Endothelial cell of umbilical vein (primary cell): ENCODE measurements at regions not wholly inside any gene's neighbourhood (a gene's known extent, or its start where the extent isn't known, plus 50 kb on each side); places are given as distances from the start of the nearest gene placed in this dataset.

Source experiments
- BruUV-seq: library from RNA; stranded (reverse); fragments of 400-500 nt; replicated peaks from 2 replicates; lab custom pipeline; 2021; lab: Mats Ljungman, UMichigan
- CTCF ChIA-PET: fragments of 300-600, 350-600 bp; sonication (Branson Sonifier 250); formaldehyde crosslinking; loops from one replicate; lab custom pipeline; 2021; ENCODE audit warnings: antibody characterized with exemption, inconsistent platforms; lab: Charles Lee
- POLR2A ChIA-PET: fragments of 300-600, 350-600 bp; sonication (Branson Sonifier 250); formaldehyde crosslinking; loops from one replicate; lab custom pipeline; 2021; ENCODE audit warnings: antibody characterized with exemption, inconsistent platforms; lab: Charles Lee
- DNase-seq: peaks from one replicate; pipeline ENCODE4 v3.0.0-alpha.2; 2011; ENCODE audit warnings: low read depth, low spot score
- FAIRE-seq: peaks from 2 replicates; lab custom pipeline; 2011; peaks lifted over from hg19 to GRCh38; lab: Jason Lieb, UNC
- H2AFZ ChIP-seq: 2 replicates; pipeline ENCODE4 v1.6.0; 2012; ENCODE audit warnings: low read depth, low read length, control low read depth, inconsistent platforms
- H3K27ac ChIP-seq: 2 replicates; pipeline ENCODE4 v1.5.1; 2011; ENCODE audit warnings: low read depth, mild to moderate bottlenecking, control low read depth, low read length, moderate library complexity; ENCODE audit not compliant: insufficient read depth
- H3K27me3 ChIP-seq, 2 experiments: 2 replicates each; pipeline versions ENCODE4 v1.6.0 to v1.6.1; 2011; ENCODE audit warnings: low read length in 2 of 2, mixed read lengths in 1 of 2; ENCODE audit not compliant: control insufficient read depth in 2 of 2, insufficient read depth in 2 of 2
- H3K36me3 ChIP-seq, 2 experiments: 2 replicates in 1 of 2; 3 replicates in 1 of 2; pipeline ENCODE4 v1.5.1; 2011; ENCODE audit warnings: low read length in 2 of 2, mild to moderate bottlenecking in 1 of 2, moderate library complexity in 1 of 2; ENCODE audit not compliant: control insufficient read depth in 2 of 2, insufficient read depth in 2 of 2; ENCODE audit errors: extremely low read depth in 1 of 2
- H3K4me1 ChIP-seq: 3 replicates; pipeline ENCODE4 v1.5.1; 2011; ENCODE audit warnings: mild to moderate bottlenecking, low read length; ENCODE audit not compliant: control insufficient read depth, insufficient read depth; ENCODE audit errors: extremely low read depth
- H3K4me2 ChIP-seq: 2 replicates; pipeline ENCODE4 v1.6.1; 2011; ENCODE audit warnings: low read length, control low read depth, mixed read lengths; ENCODE audit not compliant: insufficient read depth
- H3K4me3 ChIP-seq, 3 experiments: fragments of 200-600 bp in 1 of 3; sonication (generic), shearing (Covaris generic) in 1 of 3; replicated peaks in 1 of 3; 2 replicates each; pipeline ENCODE4 v1.5.1; 2011 to 2016; ENCODE audit warnings: control low read depth in 3 of 3, low read length in 3 of 3, mild to moderate bottlenecking in 2 of 3, inconsistent platforms in 1 of 3, low read depth in 1 of 3, moderate library complexity in 1 of 3; ENCODE audit not compliant: insufficient read depth in 1 of 3
- H3K79me2 ChIP-seq: 2 replicates; pipeline ENCODE4 v1.6.0; 2012; ENCODE audit warnings: low read length, inconsistent platforms; ENCODE audit not compliant: control insufficient read depth, insufficient read depth
- H3K9ac ChIP-seq: replicated peaks from 2 replicates; pipeline ENCODE3; 2011; ENCODE audit warnings: low read length, control low read depth; ENCODE audit not compliant: insufficient read depth; ENCODE audit errors: extremely low read depth
- H3K9me1 ChIP-seq: replicated peaks from 3 replicates; pipeline ENCODE4 v1.6.0; 2011; ENCODE audit warnings: mild to moderate bottlenecking, low read length; ENCODE audit not compliant: control insufficient read depth, insufficient read depth; ENCODE audit errors: extremely low read depth
- H3K9me3 ChIP-seq: replicated peaks from 2 replicates; pipeline ENCODE4 v1.5.1; 2012; ENCODE audit warnings: low read length, inconsistent platforms; ENCODE audit not compliant: control insufficient read depth, insufficient read depth
- H4K20me1 ChIP-seq: replicated peaks from 2 replicates; pipeline ENCODE3; 2011; ENCODE audit warnings: mild to moderate bottlenecking, low read length; ENCODE audit not compliant: control insufficient read depth, insufficient read depth; ENCODE audit errors: extremely low read depth
- EZH2 ChIP-seq: IDR thresholded peaks from 2 replicates; pipeline ENCODE4 v1.6.1; 2012; ENCODE audit warnings: borderline replicate concordance, low read depth, mild to moderate bottlenecking, moderate library complexity, low read length, inconsistent platforms; ENCODE audit not compliant: severe bottlenecking
- FOS ChIP-seq: IDR thresholded peaks from 2 replicates; pipeline ENCODE4 v1.6.1; 2011; ENCODE audit warnings: mild to moderate bottlenecking, low read length, moderate library complexity, borderline replicate concordance; ENCODE audit not compliant: insufficient read depth
- GATA2 ChIP-seq: IDR thresholded peaks from 2 replicates; pipeline ENCODE4 v1.7.0; 2011; ENCODE audit warnings: low read depth, mild to moderate bottlenecking, moderate library complexity, mixed read lengths, low read length; ENCODE audit not compliant: insufficient read length, insufficient read depth
- JUN ChIP-seq: IDR thresholded peaks from 2 replicates; pipeline ENCODE4 v1.6.1; 2011; ENCODE audit warnings: borderline replicate concordance, low read depth; ENCODE audit not compliant: insufficient read length, insufficient read depth
- MYC ChIP-seq: IDR thresholded peaks from one replicate; pipeline ENCODE4 v1.6.1; 2011; ENCODE audit warnings: mild to moderate bottlenecking, low read depth, low read length
- POLR2A ChIP-seq: IDR thresholded peaks from 2 replicates; pipeline ENCODE4 v1.6.1; 2012; ENCODE audit warnings: low read depth, mild to moderate bottlenecking, control low read depth, low read length
- POLR2AphosphoS5 ChIP-seq: IDR thresholded peaks from 2 replicates; pipeline ENCODE4 v1.6.1; 2012; ENCODE audit warnings: low read depth, mild to moderate bottlenecking, control low read depth, low read length, moderate library complexity; ENCODE audit not compliant: insufficient read depth
- dilution Hi-C: fragments of 300-500 bp; cut with MboI; formaldehyde crosslinking; loops from one replicate; pipeline ENCODE4 v1.15.0; 2019; ENCODE audit warnings: low sequenced_read_pairs; ENCODE audit not compliant: extremely low pct_ligation_motif_present
- intact Hi-C: fragments of 100-400 bp; cut with micrococcal nuclease; formaldehyde crosslinking; loops from one replicate; pipeline ENCODE4 v1.10.0; 2022
- TF ChIP-seq, protein P1 (sequence below), 2 donors: IDR thresholded peaks; 1 replicate in 1 of 2; 2 replicates in 1 of 2; pipeline ENCODE4 v1.5.1; 2011; ENCODE audit warnings: low read length in 2 of 2, mild to moderate bottlenecking in 2 of 2, moderate library complexity in 2 of 2, control low read depth in 1 of 2, inconsistent platforms in 1 of 2, low read depth in 1 of 2; ENCODE audit not compliant: insufficient read depth in 1 of 2; ENCODE audit errors: extremely low read depth in 1 of 2
- TF ChIP-seq, protein P2 (sequence below): IDR thresholded peaks from 2 replicates; pipeline ENCODE4 v1.6.1; 2011; ENCODE audit not compliant: insufficient read depth, insufficient read length

DNA sequence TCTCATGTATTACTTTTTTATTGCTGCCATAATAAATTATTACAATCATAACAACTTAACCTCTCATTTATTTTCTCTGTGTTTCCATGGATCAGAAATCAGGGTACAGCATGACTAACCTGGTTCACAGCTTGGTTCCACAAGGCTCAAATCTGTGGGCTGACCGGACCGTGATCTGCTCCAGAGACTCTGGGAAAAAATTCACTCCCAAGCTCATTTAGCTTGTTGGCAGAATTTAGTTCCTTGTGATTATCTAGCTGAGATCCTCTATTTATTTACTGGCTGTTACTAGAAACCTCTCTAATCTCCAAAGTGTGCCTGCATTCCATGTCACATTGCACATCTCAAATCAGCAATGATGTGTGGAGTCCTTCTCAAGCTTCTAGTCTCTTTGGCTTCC, 386.6 kb downstream of the DIPK2A start:
- Histone ChIP-seq H3K27ac (no peak overlapping the region), H3K9ac (no peak overlapping the region), H3K9me1 (no peaks in the 10 kb centered on the region), H2AFZ (no peak overlapping the region), H3K4me1 (no peaks in the 10 kb centered on the region), H3K79me2 (no peaks in the 10 kb centered on the region), H3K4me2 (no peak overlapping the region), H3K27me3 (no peaks in the 10 kb centered on the region), H3K9me3 (no peaks in the 10 kb centered on the region), H3K4me3 (no peak overlapping the region), H4K20me1 (no peaks in the 10 kb centered on the region), H3K36me3 (no peaks in the 10 kb centered on the region)
- intact Hi-C loops (no loop called here), dilution Hi-C loops (no loop called here)
- DNase-seq (no peak), FAIRE-seq (no peak)
- no TSS peak for BruUV-seq
- POLR2A ChIA-PET, result no interaction called here
- TF ChIP-seq MYC (no peak), EZH2 (no peak), GATA2 (no peak), FOS (no peak), JUN (no peak), POLR2A (no peak), POLR2AphosphoS5 (no peak)
- TF ChIP-seq, protein P1, sequence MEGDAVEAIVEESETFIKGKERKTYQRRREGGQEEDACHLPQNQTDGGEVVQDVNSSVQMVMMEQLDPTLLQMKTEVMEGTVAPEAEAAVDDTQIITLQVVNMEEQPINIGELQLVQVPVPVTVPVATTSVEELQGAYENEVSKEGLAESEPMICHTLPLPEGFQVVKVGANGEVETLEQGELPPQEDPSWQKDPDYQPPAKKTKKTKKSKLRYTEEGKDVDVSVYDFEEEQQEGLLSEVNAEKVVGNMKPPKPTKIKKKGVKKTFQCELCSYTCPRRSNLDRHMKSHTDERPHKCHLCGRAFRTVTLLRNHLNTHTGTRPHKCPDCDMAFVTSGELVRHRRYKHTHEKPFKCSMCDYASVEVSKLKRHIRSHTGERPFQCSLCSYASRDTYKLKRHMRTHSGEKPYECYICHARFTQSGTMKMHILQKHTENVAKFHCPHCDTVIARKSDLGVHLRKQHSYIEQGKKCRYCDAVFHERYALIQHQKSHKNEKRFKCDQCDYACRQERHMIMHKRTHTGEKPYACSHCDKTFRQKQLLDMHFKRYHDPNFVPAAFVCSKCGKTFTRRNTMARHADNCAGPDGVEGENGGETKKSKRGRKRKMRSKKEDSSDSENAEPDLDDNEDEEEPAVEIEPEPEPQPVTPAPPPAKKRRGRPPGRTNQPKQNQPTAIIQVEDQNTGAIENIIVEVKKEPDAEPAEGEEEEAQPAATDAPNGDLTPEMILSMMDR (IDR thresholded peaks at IDR 0.05; ENCODE audit: extremely low read depth in 1 of 2, insufficient read depth in 1 of 2, low read depth in 1 of 2, low read length in 2 of 2), result no peak
- TF ChIP-seq, protein P2, sequence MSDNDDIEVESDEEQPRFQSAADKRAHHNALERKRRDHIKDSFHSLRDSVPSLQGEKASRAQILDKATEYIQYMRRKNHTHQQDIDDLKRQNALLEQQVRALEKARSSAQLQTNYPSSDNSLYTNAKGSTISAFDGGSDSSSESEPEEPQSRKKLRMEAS, result no peak
- CTCF ChIA-PET, result interaction anchor here (0.7 kb wide), 1 partner anchor 9 kb away, joined by 3 read pairs; no protein-coding TSS in a partner anchor
